ENCODE measurements at regions not wholly inside any gene's neighbourhood (a gene's known extent, or its start where the extent isn't known, plus 50 kb on each side); places are given as distances from the start of the nearest gene placed in this dataset.

DNA sequence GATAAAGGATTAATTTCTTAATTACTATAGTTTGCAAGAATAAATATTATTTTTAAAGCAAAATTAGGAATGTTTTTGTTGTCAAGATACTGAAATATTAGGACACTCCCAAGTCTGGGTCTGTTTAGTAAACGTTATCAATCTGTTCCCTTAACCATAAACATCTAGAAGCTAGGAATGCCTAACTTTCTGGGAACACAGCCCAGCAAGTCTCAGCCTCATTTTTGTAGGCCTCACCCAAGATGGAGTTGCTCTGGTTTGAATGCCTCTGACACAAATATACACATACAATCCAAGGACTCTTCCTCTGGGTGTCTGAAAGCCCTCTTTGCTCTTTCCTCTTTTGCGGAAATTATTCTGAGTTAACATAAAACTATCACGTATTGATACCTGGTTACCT, 487.4 kb upstream of the CELF2 start:
- no peaks in the 10 kb centered on the region for H3K79me2 ChIP-seq (ENCODE audit: control insufficient read depth, insufficient read depth, low read length)
- TF ChIP-seq CBX3 (IDR thresholded peaks at IDR 0.05; ENCODE audit: borderline replicate concordance, low read depth) = no peak
- no peak for TF ChIP-seq KDM1A (IDR thresholded peaks at IDR 0.05; ENCODE audit: borderline replicate concordance)
- TF ChIP-seq RBBP5 (conservative IDR thresholded peaks at IDR 0.05) = no peak
- TF ChIP-seq EGR1 (IDR thresholded peaks at IDR 0.05; ENCODE audit: borderline replicate concordance in 1 of 2, low read depth in 2 of 2, low read length in 2 of 2) = no peak
- TF ChIP-seq, protein P1, sequence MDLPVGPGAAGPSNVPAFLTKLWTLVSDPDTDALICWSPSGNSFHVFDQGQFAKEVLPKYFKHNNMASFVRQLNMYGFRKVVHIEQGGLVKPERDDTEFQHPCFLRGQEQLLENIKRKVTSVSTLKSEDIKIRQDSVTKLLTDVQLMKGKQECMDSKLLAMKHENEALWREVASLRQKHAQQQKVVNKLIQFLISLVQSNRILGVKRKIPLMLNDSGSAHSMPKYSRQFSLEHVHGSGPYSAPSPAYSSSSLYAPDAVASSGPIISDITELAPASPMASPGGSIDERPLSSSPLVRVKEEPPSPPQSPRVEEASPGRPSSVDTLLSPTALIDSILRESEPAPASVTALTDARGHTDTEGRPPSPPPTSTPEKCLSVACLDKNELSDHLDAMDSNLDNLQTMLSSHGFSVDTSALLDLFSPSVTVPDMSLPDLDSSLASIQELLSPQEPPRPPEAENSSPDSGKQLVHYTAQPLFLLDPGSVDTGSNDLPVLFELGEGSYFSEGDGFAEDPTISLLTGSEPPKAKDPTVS (IDR thresholded peaks at IDR 0.05; ENCODE audit: low read depth, low read length) = no peak
- no peak for TF ChIP-seq LARP7 (IDR thresholded peaks at IDR 0.05)
- TF ChIP-seq, protein P2, sequence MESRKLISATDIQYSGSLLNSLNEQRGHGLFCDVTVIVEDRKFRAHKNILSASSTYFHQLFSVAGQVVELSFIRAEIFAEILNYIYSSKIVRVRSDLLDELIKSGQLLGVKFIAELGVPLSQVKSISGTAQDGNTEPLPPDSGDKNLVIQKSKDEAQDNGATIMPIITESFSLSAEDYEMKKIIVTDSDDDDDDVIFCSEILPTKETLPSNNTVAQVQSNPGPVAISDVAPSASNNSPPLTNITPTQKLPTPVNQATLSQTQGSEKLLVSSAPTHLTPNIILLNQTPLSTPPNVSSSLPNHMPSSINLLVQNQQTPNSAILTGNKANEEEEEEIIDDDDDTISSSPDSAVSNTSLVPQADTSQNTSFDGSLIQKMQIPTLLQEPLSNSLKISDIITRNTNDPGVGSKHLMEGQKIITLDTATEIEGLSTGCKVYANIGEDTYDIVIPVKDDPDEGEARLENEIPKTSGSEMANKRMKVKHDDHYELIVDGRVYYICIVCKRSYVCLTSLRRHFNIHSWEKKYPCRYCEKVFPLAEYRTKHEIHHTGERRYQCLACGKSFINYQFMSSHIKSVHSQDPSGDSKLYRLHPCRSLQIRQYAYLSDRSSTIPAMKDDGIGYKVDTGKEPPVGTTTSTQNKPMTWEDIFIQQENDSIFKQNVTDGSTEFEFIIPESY (IDR thresholded peaks at IDR 0.05) = no peak
- TF ChIP-seq ZNF217 (IDR thresholded peaks at IDR 0.05) = no peak
- no peak for TF ChIP-seq USF1 (IDR thresholded peaks at IDR 0.05; ENCODE audit: borderline replicate concordance, extremely low read length, insufficient read depth, low read depth, low read length)
- TF ChIP-seq ZNF384 (IDR thresholded peaks at IDR 0.05; ENCODE audit: borderline replicate concordance, low read depth, low read length) = no peak
- TF ChIP-seq NR2C2 (IDR thresholded peaks at IDR 0.05; ENCODE audit: borderline replicate concordance, control insufficient read depth, insufficient read length, low read depth) = no peak
- no peak for TF ChIP-seq MEF2B (IDR thresholded peaks at IDR 0.05; ENCODE audit: partially characterized antibody, poor library complexity, severe bottlenecking)
- WGBS (ENCODE audit: insufficient coverage, insufficient replicate concordance, low lambda C conversion rate, missing lambda C conversion rate) = 31% methylated on average over 3 of the region's 3 CpGs

More for the DNA sequence above, 487.4 kb upstream of the CELF2 start:
- Histone ChIP-seq H3K36me3 (ENCODE audit: control insufficient read depth in 2 of 2, insufficient read depth in 2 of 2, low read length in 1 of 2) (no peaks in the 10 kb centered on the region), H3K9me3 (replicated peaks; ENCODE audit: control insufficient read depth, insufficient read depth, low read length) (no peaks in the 10 kb centered on the region), H3K4me3 (no peak overlapping the region), H3K9ac (ENCODE audit: control insufficient read depth, insufficient read depth, low read length) (no peak overlapping the region), H2AFZ (ENCODE audit: control insufficient read depth, low read depth, low read length) (no peak overlapping the region), H4K20me1 (ENCODE audit: control insufficient read depth, insufficient read depth) (no peaks in the 10 kb centered on the region), H3K27ac (ENCODE audit: control insufficient read depth, insufficient read depth) (no peak overlapping the region), H3K4me1 (ENCODE audit: control insufficient read depth, insufficient read depth, low read length) (no peaks in the 10 kb centered on the region), H3K4me2 (ENCODE audit: control insufficient read depth, insufficient read depth) (no peak overlapping the region), H3K27me3 (replicated peaks in 1 of 2; ENCODE audit: control insufficient read depth in 2 of 2, insufficient read depth in 2 of 2, low read length in 1 of 2) (no peaks in the 10 kb centered on the region)
- no peak for FAIRE-seq
- SMC1A ChIA-PET (ENCODE audit: uncharacterized antibody, unreplicated experiment) = no interaction called here
- no TSS peak for BruUV-seq (replicated peaks)
- DNase-seq (ENCODE audit: low read depth, low spot score) = no peak
- intact Hi-C loops (cut with micrococcal nuclease; ENCODE audit: unreplicated experiment) = no loop called here
- in situ Hi-C loops (cut with MboI) = no loop called here
- POLR2A ChIA-PET = no interaction called here
- RAD21 ChIA-PET (ENCODE audit: unreplicated experiment) = no interaction called here
- ATAC-seq = no peak
- CTCF ChIA-PET = no interaction called here
